HCT116 (cell line): ENCODE measurements at regions not wholly inside any gene's neighbourhood (a gene's known extent, or its start where the extent isn't known, plus 50 kb on each side); places are given as distances from the start of the nearest gene placed in this dataset.

Experiments used
- ATAC-seq: fragments of 200-7000 bp; cut with Tn5 transposase; 2 replicates; pipeline ENCODE4 v1.9.1; 2020; ENCODE audit warnings: mild to moderate bottlenecking, moderate library complexity
- BruUV-seq: library from RNA; stranded (reverse); fragments of 400-500 nt; replicated peaks from 2 replicates; lab custom pipeline; 2021; lab: Mats Ljungman, UMichigan
- CTCF ChIA-PET: fragments of 300-600 bp; sonication (Branson Sonifier 250); formaldehyde crosslinking; loops from one replicate; lab custom pipeline; 2021; ENCODE audit warnings: antibody characterized with exemption; lab: Charles Lee
- POLR2A ChIA-PET: fragments of 300-600, 350-600 bp; sonication (Branson Sonifier 250); formaldehyde crosslinking; loops from one replicate; lab custom pipeline; 2021; ENCODE audit warnings: antibody characterized with exemption; lab: Charles Lee
- RAD21 ChIA-PET, 2 experiments: fragments of 300-600 bp; sonication (Branson Sonifier 250); formaldehyde crosslinking; loops; one replicate each; lab custom pipeline; 2023; ENCODE audit warnings: low total read pairs in 2 of 2; ENCODE audit not compliant: uncharacterized antibody in 2 of 2, unreplicated experiment in 2 of 2, low non-redundant PET in 1 of 2; lab: Charles Lee
- DNase-seq: peaks from one replicate; pipeline ENCODE4 v3.0.0-alpha.2; 2010; ENCODE audit warnings: low read depth, low spot score
- H2AFZ ChIP-seq: fragments of 200-600 bp; shearing (Covaris generic), sonication (generic); 2 replicates; pipeline ENCODE4 v1.6.1; 2017; ENCODE audit warnings: low read depth, mixed run types, mixed read lengths, antibody characterized with exemption, low read length; ENCODE audit not compliant: poor library complexity, severe bottlenecking
- H3K27ac ChIP-seq: 2 replicates; pipeline ENCODE4 v1.5.1; 2012; ENCODE audit warnings: low read depth, low read length
- H3K27me3 ChIP-seq: fragments of 200-600 bp; sonication (generic); 2 replicates; pipeline ENCODE4 v1.6.1; 2016; ENCODE audit warnings: mixed run types, low read length, mixed read lengths; ENCODE audit not compliant: insufficient read depth
- H3K36me3 ChIP-seq, 2 experiments: fragments of 200-500 bp in 1 of 2; fragments of 200-600 bp in 1 of 2; sonication (Bioruptor generic) in 1 of 2; sonication (generic) in 1 of 2; 2 replicates each; pipeline versions ENCODE4 v1.5.1 to v1.6.1; 2014 to 2016; ENCODE audit warnings: low read length in 2 of 2, inconsistent platforms in 1 of 2, mixed read lengths in 1 of 2, mixed run types in 1 of 2; ENCODE audit not compliant: insufficient read depth in 2 of 2, control insufficient read depth in 1 of 2
- H3K4me1 ChIP-seq, 2 experiments: fragments of 200-600 bp in 1 of 2; sonication (generic) in 1 of 2; 2 replicates each; pipeline versions ENCODE4 v1.5.1 to v1.6.1; 2012 to 2017; ENCODE audit warnings: low read length in 2 of 2, inconsistent platforms in 1 of 2, mild to moderate bottlenecking in 1 of 2, mixed read lengths in 1 of 2, mixed run types in 1 of 2, moderate library complexity in 1 of 2; ENCODE audit not compliant: insufficient read depth in 2 of 2, control insufficient read depth in 1 of 2
- H3K4me2 ChIP-seq: fragments of 200-600 bp; sonication (generic); 2 replicates; pipeline ENCODE4 v1.6.1; 2017; ENCODE audit warnings: mixed run types, low read length, mixed read lengths
- H3K4me3 ChIP-seq, 2 experiments: fragments of 200-600 bp in 1 of 2; sonication (generic) in 1 of 2; replicated peaks in 1 of 2; 2 replicates each; pipeline ENCODE4 v1.5.1; 2011 to 2016; ENCODE audit warnings: low read length in 2 of 2, control low read depth in 1 of 2, low read depth in 1 of 2, mild to moderate bottlenecking in 1 of 2, mixed read lengths in 1 of 2, mixed run types in 1 of 2
- H3K79me2 ChIP-seq: fragments of 200-600 bp; sonication (generic); 2 replicates; pipeline ENCODE4 v1.6.1; 2017; ENCODE audit warnings: mild to moderate bottlenecking, mixed run types, low read length, moderate library complexity, mixed read lengths; ENCODE audit not compliant: insufficient read depth
- H3K9ac ChIP-seq: fragments of 200-600 bp; sonication (generic); 2 replicates; pipeline ENCODE4 v1.6.1; 2016; ENCODE audit warnings: low read length, mixed read lengths
- H3K9me2 ChIP-seq: fragments of 200-600 bp; sonication (generic), shearing (Covaris generic); 2 replicates; pipeline ENCODE4 v1.6.1; 2017; ENCODE audit warnings: mixed run types, mild to moderate bottlenecking, moderate library complexity; ENCODE audit not compliant: insufficient read depth
- H3K9me3 ChIP-seq, 2 experiments: fragments of 200-500 bp in 1 of 2; fragments of 200-600 bp in 1 of 2; sonication (Bioruptor generic) in 1 of 2; sonication (generic) in 1 of 2; 2 replicates each; pipeline ENCODE4 v1.6.1; 2014 to 2017; ENCODE audit warnings: low read length in 2 of 2, mixed read lengths in 2 of 2, inconsistent platforms in 1 of 2, low read depth in 1 of 2, mild to moderate bottlenecking in 1 of 2, mixed run types in 1 of 2, moderate library complexity in 1 of 2; ENCODE audit not compliant: control insufficient read depth in 1 of 2, insufficient read depth in 1 of 2
- H4K20me1 ChIP-seq: fragments of 200-600 bp; sonication (generic), shearing (Covaris generic); 2 replicates; pipeline ENCODE4 v1.6.1; 2017; ENCODE audit warnings: mixed run types, mild to moderate bottlenecking, moderate library complexity; ENCODE audit not compliant: insufficient read depth
- EZH2 ChIP-seq: fragments of 200-600 bp; sonication (generic); IDR thresholded peaks from 2 replicates; pipeline ENCODE4 v1.6.1; 2017; ENCODE audit warnings: antibody characterized with exemption, mixed run types
- EZH2phosphoT487 ChIP-seq: fragments of 200-600 bp; IDR thresholded peaks from 2 replicates; pipeline ENCODE4 v1.6.1; 2018; ENCODE audit warnings: antibody characterized with exemption, borderline replicate concordance
- FOSL1 ChIP-seq: IDR thresholded peaks from 2 replicates; pipeline ENCODE4 v1.6.1; 2012; ENCODE audit warnings: low read depth
- JUND ChIP-seq: IDR thresholded peaks from 2 replicates; pipeline ENCODE4 v1.6.1; 2012
- POLR2A ChIP-seq: IDR thresholded peaks from 2 replicates; pipeline ENCODE4 v1.7.0; 2011; ENCODE audit warnings: borderline replicate concordance; ENCODE audit not compliant: insufficient read depth, insufficient read length; ENCODE audit errors: extremely low read depth
- POLR2AphosphoS5 ChIP-seq: IDR thresholded peaks from 2 replicates; pipeline ENCODE4 v1.6.1; 2011; ENCODE audit warnings: mild to moderate bottlenecking, low read depth, low read length, moderate library complexity
- SIN3A ChIP-seq: IDR thresholded peaks from 2 replicates; pipeline ENCODE4 v1.6.1; 2012; ENCODE audit warnings: low read depth
- SP1 ChIP-seq: IDR thresholded peaks from 2 replicates; pipeline ENCODE4 v1.6.1; 2012; ENCODE audit warnings: low read depth
- SRF ChIP-seq: IDR thresholded peaks from 2 replicates; pipeline ENCODE4 v1.6.1; 2012; ENCODE audit warnings: low read depth
- TCF7L2 ChIP-seq: IDR thresholded peaks from 2 replicates; pipeline ENCODE4 v1.7.0; 2011; ENCODE audit warnings: borderline replicate concordance, inconsistent platforms; ENCODE audit not compliant: insufficient read depth, insufficient read length; ENCODE audit errors: extremely low read depth
- YY1 ChIP-seq: IDR thresholded peaks from 2 replicates; pipeline ENCODE4 v1.6.1; 2011; ENCODE audit warnings: low read length, low read depth, moderate library complexity, mild to moderate bottlenecking; ENCODE audit not compliant: insufficient replicate concordance; ENCODE audit errors: extremely low read depth
- intact Hi-C: fragments of 100-400 bp; cut with micrococcal nuclease; formaldehyde crosslinking; loops from 2 replicates; pipeline ENCODE4 v1.10.0; 2022
- TF ChIP-seq, protein P1 (sequence below): IDR thresholded peaks from 2 replicates; pipeline ENCODE4 v1.6.1; 2012; ENCODE audit warnings: low read depth
- TF ChIP-seq, protein P2 (sequence below), 3 experiments: fragments of 200-600 bp in 1 of 3; sonication (generic) in 1 of 3; IDR thresholded peaks in 2 of 3; conservative IDR thresholded peaks in 1 of 3; 2 replicates each; pipeline ENCODE4 v1.5.1; 2012 to 2017; ENCODE audit warnings: low read depth in 2 of 3, low read length in 2 of 3, antibody characterized with exemption in 1 of 3, borderline replicate concordance in 1 of 3, control low read depth in 1 of 3, mild to moderate bottlenecking in 1 of 3, mixed read lengths in 1 of 3, mixed run types in 1 of 3, moderate library complexity in 1 of 3; ENCODE audit not compliant: insufficient read depth in 1 of 3
- TF ChIP-seq, protein P3 (sequence below): IDR thresholded peaks from 2 replicates; pipeline ENCODE4 v1.6.1; 2011; ENCODE audit warnings: mild to moderate bottlenecking, low read length, moderate library complexity; ENCODE audit not compliant: insufficient replicate concordance; ENCODE audit errors: extremely low read depth

DNA sequence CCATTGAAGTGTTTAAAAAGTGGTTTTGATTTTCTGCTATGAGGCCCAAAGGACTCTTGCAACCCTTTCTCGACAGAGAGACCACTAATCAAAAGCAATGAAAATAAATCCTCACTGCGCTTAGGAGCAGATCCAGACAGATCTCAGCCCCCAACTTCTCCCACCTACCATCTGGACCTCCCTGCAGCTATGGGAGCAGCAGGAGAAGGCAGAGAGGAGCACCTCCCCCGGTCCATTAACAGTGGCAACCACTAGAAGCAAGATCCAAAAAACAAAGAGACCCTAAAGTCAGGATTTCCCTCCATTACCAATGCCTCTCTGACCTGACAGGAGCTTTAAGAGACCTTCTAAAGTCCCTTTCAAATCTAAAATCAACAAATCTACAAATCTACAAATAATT, 99.0 kb upstream of the LSM8 start:
- Histone ChIP-seq H2AFZ (no peak overlapping the region), H3K27me3 (no peaks in the 10 kb centered on the region), H3K4me1 (peaks cover 4 to 10% of the 10 kb centered on the region in 2 experiments; a peak in 3 of 4 replicates), H4K20me1 (no peaks in the 10 kb centered on the region), H3K27ac (no peak overlapping the region), H3K9ac (no peak overlapping the region), H3K9me2 (no peaks in the 10 kb centered on the region), H3K9me3 (no peaks in the 10 kb centered on the region), H3K36me3 (no peaks in the 10 kb centered on the region), H3K4me2 (no peak overlapping the region), H3K4me3 (no peak overlapping the region), H3K79me2 (no peaks in the 10 kb centered on the region)
- intact Hi-C loops, result no loop called here
- no peak for DNase-seq
- ChIA-PET RAD21 (no interaction called here), POLR2A (no interaction called here), CTCF (no interaction called here)
- no peak for ATAC-seq
- no peak for TF ChIP-seq EZH2
- no TSS peak for BruUV-seq

DNA sequence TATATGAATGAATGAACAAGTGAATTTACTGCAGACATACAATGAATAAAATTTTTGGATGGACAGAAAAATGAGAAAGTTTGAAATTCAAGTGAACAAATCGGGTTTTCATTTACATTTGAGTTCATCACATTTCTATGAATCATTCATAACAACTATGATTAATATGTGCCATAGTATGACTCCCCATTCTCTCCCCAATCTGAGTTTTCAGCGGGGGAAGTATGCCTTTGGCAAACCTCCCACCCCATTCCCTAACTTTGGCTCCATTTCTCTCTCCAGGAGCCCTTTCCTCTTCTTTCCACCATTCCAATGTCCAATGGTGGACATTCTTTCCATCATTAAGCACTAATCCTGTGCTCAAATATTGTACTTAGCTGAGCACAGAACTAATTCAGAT, 96.8 kb upstream of the LSM8 start:
- Histone ChIP-seq H4K20me1 (no peaks in the 10 kb centered on the region), H3K27me3 (no peaks in the 10 kb centered on the region), H3K4me2 (no peak overlapping the region), H3K9me2 (no peaks in the 10 kb centered on the region), H3K4me3 (no peak overlapping the region), H3K9ac (no peak overlapping the region), H3K27ac (no peak overlapping the region), H2AFZ (no peak overlapping the region), H3K36me3 (no peaks in the 10 kb centered on the region), H3K9me3 (no peaks in the 10 kb centered on the region), H3K4me1 (no peaks in the 10 kb centered on the region), H3K79me2 (no peaks in the 10 kb centered on the region)
- BruUV-seq, result no TSS peak
- ATAC-seq (no peak), DNase-seq (no peak)
- CTCF ChIA-PET, result no interaction called here
- intact Hi-C loops, result no loop called here
- RAD21 ChIA-PET, result no interaction called here
- POLR2A ChIA-PET, result no interaction called here
- TF ChIP-seq FOSL1 (no peak), SIN3A (no peak), POLR2AphosphoS5 (no peak), SRF (no peak), EZH2phosphoT487 (no peak), TCF7L2 (no peak), POLR2A (no peak), JUND (no peak), SP1 (no peak), YY1 (no peak)
- TF ChIP-seq, protein P1, sequence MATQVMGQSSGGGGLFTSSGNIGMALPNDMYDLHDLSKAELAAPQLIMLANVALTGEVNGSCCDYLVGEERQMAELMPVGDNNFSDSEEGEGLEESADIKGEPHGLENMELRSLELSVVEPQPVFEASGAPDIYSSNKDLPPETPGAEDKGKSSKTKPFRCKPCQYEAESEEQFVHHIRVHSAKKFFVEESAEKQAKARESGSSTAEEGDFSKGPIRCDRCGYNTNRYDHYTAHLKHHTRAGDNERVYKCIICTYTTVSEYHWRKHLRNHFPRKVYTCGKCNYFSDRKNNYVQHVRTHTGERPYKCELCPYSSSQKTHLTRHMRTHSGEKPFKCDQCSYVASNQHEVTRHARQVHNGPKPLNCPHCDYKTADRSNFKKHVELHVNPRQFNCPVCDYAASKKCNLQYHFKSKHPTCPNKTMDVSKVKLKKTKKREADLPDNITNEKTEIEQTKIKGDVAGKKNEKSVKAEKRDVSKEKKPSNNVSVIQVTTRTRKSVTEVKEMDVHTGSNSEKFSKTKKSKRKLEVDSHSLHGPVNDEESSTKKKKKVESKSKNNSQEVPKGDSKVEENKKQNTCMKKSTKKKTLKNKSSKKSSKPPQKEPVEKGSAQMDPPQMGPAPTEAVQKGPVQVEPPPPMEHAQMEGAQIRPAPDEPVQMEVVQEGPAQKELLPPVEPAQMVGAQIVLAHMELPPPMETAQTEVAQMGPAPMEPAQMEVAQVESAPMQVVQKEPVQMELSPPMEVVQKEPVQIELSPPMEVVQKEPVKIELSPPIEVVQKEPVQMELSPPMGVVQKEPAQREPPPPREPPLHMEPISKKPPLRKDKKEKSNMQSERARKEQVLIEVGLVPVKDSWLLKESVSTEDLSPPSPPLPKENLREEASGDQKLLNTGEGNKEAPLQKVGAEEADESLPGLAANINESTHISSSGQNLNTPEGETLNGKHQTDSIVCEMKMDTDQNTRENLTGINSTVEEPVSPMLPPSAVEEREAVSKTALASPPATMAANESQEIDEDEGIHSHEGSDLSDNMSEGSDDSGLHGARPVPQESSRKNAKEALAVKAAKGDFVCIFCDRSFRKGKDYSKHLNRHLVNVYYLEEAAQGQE, result no peak
- TF ChIP-seq, protein P2, sequence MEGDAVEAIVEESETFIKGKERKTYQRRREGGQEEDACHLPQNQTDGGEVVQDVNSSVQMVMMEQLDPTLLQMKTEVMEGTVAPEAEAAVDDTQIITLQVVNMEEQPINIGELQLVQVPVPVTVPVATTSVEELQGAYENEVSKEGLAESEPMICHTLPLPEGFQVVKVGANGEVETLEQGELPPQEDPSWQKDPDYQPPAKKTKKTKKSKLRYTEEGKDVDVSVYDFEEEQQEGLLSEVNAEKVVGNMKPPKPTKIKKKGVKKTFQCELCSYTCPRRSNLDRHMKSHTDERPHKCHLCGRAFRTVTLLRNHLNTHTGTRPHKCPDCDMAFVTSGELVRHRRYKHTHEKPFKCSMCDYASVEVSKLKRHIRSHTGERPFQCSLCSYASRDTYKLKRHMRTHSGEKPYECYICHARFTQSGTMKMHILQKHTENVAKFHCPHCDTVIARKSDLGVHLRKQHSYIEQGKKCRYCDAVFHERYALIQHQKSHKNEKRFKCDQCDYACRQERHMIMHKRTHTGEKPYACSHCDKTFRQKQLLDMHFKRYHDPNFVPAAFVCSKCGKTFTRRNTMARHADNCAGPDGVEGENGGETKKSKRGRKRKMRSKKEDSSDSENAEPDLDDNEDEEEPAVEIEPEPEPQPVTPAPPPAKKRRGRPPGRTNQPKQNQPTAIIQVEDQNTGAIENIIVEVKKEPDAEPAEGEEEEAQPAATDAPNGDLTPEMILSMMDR (IDR thresholded peaks at IDR 0.05 in 2 of 3, conservative IDR thresholded peaks at IDR 0.05 in 1 of 3; ENCODE audit: borderline replicate concordance in 1 of 3, insufficient read depth in 1 of 3, low read depth in 2 of 3, low read length in 2 of 3), result no peak
- TF ChIP-seq, protein P3, sequence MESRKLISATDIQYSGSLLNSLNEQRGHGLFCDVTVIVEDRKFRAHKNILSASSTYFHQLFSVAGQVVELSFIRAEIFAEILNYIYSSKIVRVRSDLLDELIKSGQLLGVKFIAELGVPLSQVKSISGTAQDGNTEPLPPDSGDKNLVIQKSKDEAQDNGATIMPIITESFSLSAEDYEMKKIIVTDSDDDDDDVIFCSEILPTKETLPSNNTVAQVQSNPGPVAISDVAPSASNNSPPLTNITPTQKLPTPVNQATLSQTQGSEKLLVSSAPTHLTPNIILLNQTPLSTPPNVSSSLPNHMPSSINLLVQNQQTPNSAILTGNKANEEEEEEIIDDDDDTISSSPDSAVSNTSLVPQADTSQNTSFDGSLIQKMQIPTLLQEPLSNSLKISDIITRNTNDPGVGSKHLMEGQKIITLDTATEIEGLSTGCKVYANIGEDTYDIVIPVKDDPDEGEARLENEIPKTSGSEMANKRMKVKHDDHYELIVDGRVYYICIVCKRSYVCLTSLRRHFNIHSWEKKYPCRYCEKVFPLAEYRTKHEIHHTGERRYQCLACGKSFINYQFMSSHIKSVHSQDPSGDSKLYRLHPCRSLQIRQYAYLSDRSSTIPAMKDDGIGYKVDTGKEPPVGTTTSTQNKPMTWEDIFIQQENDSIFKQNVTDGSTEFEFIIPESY, result no peak
